GF-D8 (cell line): ENCODE measurements at regions not wholly inside any gene's neighbourhood (a gene's known extent, or its start where the extent isn't known, plus 50 kb on each side); places are given as distances from the start of the nearest gene placed in this dataset.

Experiments used
- DNase-seq: peaks from one replicate; lab custom pipeline; 2025; lab: John Stamatoyannopoulos, UW

DNA sequence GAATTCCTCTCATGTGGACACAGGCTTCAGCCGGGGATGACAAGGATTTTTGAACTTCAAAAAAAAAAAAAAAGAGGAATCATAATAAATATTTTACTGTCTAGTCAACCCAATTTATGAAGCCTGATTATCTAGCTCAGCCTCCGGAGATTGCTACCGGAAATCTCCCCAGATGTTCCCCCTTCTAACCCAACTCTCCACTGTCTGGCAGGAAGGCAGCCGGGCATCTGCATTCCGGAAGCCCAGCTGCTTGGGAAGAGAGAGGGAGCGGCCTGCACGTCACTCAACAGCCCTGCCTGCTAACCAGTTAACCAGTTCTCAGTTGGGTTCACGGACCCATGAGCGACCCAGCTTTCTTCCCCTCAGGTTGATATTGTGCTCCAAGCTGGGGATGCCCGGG, 87.2 kb upstream of the POU3F3 start:
- DNase-seq: no peak

- DNase-seq: no peak
Observed at GRCh38 chr2:104768694-104769093, 85.2 kb upstream of the POU3F3 start.

DNA sequence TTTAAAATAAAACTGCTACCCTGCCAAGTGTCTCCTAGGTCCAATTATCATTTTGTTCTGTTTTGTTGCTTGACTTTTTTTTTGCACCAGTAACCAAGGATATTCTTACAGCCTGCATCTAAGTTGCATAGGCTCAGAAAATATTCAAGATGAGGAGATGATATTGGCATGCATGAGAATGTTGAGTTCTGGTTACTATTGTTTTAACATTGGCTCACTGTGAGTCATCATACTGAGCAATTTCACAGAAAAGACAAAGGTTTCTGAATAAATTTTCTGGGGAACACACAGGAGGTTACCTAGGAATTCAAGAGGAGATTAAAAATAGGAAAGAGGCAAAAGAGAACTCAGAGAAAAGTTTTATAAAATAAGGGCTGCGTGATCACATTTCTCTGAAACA, 84.8 kb upstream of the POU3F3 start:
- no peak for DNase-seq

DNA sequence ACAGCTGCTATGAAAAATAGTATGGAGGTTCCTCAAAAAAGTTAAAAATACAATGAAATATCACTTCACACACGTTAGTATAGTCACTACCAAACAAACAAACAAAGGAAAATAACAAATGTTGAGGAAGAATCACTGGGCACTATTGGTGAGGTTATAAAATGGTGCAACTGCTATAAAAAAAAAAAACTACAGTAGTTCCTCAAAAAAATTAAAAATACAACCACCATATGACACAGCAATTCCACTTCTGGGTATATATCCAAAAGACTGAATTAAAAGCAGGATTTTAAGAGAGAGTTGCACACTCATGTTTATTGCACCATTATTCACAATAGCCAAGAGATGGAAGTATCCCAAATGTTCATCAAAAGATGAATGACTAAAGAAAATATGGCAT, 80.9 kb upstream of the POU3F3 start:
- DNase-seq: no peak

- DNase-seq: no peak
Observed at GRCh38 chr2:104774631-104775030, 79.3 kb upstream of the POU3F3 start.

- DNase-seq: no peak
Observed at GRCh38 chr2:104777721-104778120, 76.2 kb upstream of the POU3F3 start.

DNA sequence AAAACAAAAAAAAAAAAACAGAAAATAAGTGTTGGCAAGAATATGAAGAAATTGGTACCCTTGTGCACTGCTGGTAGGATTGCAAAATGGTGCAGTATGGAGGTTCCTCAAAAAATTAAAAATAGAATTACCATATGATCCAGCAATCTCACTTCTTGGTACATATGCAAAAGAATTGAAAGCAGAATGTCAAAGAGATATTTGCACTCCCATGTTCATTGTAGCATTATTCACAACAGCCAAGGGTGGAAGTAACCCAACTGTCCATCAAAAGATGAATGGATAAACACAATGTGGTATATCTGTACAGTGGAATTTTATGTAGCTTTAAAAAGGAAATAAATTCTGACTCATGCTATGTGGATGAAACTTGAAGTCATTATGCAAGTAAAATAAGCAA, 72.8 kb upstream of the POU3F3 start:
- no peak for DNase-seq

- DNase-seq: no peak
Observed at GRCh38 chr2:104784264-104784663, 69.7 kb upstream of the POU3F3 start.

DNA sequence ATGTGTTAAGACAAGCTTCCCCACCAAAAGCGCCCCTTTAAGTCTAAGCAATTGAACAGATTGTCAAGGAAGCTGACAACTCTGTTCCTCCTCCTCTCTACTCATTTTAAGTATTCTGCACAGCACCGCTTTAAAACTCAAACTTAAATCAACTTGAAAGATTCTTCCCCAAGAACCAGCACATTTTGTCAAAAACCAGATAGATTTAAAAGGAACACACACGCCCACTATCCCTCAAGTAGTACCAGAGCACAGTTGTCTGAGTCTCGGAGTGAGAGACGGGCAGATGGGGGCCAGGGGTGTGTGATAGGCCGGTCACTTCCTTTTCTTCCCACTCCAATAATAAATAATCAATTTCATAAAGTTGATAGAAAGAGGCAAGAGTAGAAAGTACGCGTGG, 67.7 kb upstream of the POU3F3 start:
- no peak for DNase-seq

- DNase-seq: no peak
Observed at GRCh38 chr2:104786821-104787220, 67.1 kb upstream of the POU3F3 start.

- no peak for DNase-seq
Observed at GRCh38 chr2:104787298-104788065, 66.4 kb upstream of the POU3F3 start.

DNA sequence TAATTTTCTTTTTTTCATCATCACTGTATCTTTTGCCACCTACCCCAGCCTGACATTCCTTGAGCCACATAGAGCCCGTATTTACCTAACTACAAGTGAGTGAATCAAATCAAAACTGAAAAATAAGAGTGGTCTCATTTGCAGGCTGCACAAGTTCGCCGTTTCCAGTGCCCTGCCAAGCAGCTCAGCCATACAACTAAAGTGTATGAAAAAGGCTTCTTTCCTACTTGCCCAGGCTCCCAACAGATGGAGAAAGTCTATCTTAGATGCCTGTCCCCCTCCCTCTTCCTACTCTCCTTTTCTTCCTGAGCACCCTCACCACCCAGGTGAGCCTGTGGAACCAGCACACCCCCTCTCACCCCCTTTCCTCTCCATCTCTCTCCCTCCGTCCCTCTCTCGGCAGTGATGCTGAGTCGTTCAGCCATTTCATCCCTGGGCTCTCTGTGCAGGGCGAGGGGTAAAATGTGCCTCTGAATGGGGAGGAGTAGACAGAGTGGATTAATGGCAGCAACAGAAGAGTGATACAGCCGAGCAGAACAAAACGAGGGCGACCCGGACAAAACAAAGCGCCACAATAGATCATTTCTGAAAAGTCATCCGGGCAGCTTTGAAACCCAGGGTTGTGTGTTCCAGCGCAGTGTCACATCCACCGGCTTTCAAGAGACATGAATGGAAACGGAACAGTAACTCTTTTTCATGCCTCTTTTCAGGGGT, 65.0 kb upstream of the POU3F3 start:
- DNase-seq: no peak

GRCh38 chr2:104790100-104790811, 63.7 kb upstream of the POU3F3 start:
- no peak for DNase-seq

DNA sequence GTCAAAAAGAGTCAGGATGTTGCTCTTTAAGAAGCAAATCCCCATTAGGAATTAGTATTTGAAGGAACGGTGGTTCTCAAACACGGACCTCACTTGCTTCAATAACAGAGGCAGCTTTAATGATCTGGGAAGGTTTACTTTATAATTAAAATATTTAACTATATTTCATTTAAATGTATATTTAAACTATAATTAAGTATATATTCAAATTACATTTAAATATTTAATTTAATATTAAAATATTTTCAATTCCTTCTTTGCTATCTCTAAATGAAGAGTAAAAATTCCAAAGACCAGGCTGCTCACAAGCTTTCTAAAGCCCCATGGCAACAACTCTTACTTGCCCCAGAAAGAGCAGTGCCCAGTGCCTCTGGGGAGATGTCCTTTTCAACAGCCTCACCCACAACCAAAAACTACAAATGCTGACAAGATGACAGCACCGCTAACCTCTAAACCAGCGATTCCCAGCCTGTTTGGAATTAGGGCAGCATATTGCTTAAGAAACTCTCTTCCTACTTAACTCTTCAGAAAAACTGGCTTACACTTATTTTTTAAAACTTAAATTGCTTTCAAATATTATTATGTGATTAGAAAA, 62.9 kb upstream of the POU3F3 start:
- DNase-seq: no peak

GRCh38 chr2:104793966-104794365, 59.9 kb upstream of the POU3F3 start:
- no peak for DNase-seq

DNA sequence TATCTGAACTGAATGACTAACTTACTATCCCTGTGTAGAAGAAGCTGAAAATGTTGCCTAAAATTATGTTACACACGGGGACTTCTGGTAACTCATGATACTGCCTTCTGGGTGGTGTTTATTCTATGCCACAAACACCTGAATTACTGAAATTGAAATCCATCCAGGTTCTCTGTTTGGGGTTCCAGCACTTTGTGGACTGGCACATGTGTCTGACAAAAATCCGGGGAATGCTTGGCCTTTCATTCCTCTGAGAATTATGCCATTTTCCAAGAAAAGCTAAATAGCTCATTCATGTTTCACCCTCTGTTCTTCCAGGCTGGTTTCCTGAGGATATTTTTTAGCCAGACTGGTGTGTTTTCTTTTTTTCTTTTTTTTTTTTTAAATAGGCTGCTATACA, 59.5 kb upstream of the POU3F3 start:
- no peak for DNase-seq
